Adipose tissue (tissue), 3 donors: ENCODE measurements at regions not wholly inside any gene's neighbourhood (a gene's known extent, or its start where the extent isn't known, plus 50 kb on each side); places are given as distances from the start of the nearest gene placed in this dataset.
"Not testable (repeated sequence)": the region's sequence is repeated elsewhere in the genome, so short reads cannot be mapped to it uniquely, and the experiment has no call there.

ENCODE experiments used
- H3K27ac ChIP-seq: one replicate; pipeline ENCODE4 v1.5.1; 2013; ENCODE audit warnings: low read depth, low read length
- WGBS, 3 donors: extraction: QIAGEN DNeasy Blood & Tissue Kit; methylation state at CpG; one replicate each; pipeline ENCODE4 v1.1.7; 2013; 5-methylcytosine and 5-hydroxymethylcytosine counted together
- donor health status: healthy with polysubstance abuse.
- donor health status: Bipolar disorder and iron deficiency.
- donor health status: healthy.

DNA sequence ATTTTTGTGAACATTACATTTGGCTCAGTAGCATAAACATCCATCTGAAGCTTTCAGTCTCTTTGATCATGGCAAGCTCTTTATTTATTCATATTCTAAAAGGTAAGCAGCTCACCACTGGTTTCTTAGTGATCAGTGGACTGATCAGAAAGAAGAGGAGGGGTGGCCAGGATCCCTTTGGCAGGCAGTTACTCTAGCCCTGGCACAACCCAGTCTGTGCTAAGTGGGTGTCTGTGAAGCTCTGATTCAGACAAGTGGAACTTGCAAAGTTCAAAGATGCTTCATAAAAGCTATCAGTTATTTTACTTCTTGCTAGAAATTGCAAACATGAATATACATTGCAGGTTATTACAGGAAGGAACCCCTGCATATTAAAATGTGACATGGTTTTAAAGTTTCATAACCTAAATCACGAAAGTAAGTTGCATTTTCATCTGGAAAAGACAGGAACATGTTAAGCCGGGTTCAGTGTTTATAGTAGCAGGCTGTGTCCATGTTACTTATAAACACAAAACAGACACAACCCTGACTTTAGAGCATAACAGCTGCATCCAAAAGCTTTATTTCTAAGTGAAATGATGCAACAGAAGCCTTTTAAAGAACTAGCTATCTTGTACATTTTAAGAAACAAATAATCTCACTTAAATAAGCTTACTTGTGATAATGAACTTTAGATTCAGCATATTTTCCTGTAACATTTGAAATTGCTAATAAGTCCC lies 785.3 kb downstream of the MCTP2 start:
- WGBS, 3 donors = 48 to 57% (median 55%) methylated on average over 2 of the region's 2 CpGs
- H3K27ac ChIP-seq = no peak overlapping the region

DNA sequence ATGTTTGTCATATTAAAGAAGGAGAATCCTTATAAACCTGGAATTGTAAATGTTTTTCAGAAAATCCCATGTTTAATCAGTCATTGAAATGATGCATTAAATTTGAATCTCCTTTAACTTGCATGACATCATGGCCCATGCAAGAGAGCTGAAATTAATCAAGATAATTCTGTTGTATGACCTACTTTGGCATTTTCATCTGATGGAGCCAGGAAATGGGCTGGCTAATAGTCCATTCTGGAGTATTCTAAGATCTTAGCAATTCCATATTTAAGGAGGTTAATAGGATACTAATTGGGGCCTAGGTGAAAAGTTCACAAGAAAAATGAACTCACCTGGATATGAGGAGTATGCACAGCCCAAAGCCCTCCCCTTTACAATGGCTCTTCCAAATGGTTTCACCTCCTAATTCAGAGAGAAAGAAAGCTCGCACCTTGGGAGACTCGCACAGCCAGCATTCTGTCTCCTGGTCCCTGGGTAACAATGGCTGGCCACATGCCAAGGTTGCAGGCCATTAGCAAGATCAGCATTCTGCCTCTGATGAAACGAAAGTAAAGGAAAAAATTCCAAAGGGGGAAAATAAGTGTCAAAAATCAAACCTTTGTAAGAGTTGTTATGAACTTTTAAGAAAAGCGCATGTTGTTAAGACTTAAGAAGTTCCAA lies 786.4 kb downstream of the MCTP2 start:
- H3K27ac ChIP-seq = no peak overlapping the region

DNA sequence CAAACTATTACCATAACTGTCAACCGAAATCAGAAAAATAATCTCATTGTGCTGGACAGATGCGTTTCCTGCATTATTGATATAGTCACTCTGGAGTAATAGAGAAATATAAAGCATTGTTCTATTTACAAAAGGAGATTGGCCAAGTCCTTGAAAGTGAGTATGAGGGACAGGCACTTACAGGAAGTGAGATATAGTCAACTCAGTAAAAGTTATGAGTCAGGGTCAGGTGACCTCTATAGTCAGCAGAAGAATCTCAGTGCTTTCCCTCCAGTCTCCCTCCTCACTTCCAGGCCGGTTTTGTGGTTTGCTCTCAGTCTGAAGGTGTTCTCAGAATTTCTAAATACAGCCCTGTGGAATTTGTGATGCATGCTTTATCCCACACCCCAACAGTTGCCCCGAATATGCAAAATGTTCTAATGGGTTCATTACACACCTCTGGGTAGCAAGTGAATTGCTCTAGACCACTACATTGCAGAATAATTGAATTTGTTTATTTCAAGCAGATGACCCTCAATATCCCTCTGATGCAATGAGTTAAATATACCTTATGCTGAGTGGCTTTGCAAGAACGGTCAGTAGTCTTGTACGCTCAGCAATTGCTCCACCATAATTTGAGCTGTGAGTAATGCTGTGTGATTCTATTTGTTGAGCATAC lies 787.7 kb downstream of the MCTP2 start:
- WGBS, 3 donors = 65 to 73% (median 71%) methylated on average over 6 of the region's 6 CpGs
- H3K27ac ChIP-seq = no peak overlapping the region

More for the DNA sequence above, 786.4 kb downstream of the MCTP2 start:
- 42 to 70% (median 52%) methylated on average over 4 of the region's 4 CpGs for WGBS, 3 donors

GRCh38 chr15:95019907-95020306 lies 788.5 kb downstream of the MCTP2 start:
- H3K27ac ChIP-seq = no peak overlapping the region
- WGBS, 3 donors = 74 to 76% (median 75%) methylated on average over 1 of the region's 1 CpG

DNA sequence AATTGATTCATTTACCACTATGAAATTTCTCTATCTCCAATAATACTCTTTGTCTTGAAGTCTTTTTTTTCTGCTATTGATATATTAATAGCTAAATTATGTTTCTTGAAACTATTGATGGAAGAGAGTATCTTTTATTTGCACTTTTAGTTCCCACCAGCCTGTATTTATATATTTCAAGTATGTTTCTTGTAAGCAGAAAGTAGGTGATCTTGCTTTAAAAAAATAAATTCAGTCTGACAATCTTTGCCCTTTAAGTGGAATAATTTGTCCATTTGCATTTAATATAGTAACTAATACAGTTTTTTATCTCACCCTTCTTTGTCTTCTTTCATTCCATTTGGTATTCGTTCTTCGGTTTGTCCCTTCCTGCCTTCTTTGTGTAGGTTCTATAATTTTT lies 790.5 kb downstream of the MCTP2 start:
- no peak overlapping the region for H3K27ac ChIP-seq
- 95 to 100% (median 96%) methylated on average over 2 of the region's 2 CpGs for WGBS, 3 donors

DNA sequence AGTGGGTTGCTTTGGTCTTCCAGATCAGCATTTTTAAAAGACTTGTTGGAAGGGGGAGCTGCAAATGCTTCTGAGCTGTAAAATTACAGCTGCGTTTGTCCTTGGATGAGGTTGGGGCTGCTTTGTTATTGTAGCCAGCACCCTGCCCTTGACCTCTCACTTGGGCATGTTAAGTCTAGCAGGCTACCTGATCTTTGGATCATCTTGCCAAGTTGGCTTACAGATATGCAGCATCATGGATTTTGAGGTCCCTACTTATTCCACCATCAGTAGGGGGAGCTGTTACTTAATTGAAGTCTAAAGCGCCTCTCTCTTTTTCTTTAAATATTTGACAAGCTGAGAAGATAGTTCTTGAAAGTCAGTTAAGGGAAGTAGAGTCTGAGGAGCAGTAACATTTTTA lies 793.0 kb downstream of the MCTP2 start:
- H3K27ac ChIP-seq = no peak overlapping the region
- WGBS, 3 donors = 34 to 60% (median 39%) methylated on average over 2 of the region's 2 CpGs

DNA sequence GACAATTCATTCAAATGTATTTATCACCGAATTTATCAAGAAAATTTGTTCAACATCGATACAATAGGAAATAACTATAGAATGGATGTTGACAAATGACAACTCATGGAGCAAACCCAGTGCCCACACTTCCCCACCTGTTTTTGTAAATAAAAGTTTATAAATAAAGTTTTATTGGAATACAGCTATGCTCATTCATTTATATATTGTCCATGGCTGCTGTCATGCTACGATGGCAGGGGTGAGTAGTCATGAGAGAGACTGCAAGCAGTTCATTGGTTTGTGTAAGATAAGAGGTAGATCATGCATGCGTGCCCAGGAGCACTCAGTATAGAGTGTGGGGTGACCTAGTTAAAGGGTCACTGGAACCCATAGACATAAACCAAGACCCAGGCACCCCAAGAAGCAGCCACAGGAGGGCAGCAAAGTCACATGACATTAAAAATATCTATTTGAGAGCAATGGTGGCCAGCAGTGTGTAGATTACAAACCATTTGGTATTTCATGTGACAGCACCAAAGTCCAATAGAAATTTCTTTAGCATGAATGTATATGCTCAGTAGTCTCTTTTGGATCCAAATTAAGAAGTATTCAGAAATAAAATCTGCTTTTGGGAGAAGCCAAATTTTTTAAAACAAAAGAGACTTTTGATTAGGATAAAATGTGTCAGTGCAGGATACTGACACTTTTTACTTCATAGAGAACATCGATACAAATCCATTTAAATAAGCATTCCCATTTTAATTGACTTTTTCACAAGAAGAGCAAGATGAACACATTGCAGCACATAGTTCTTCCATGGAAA lies 794.8 kb downstream of the MCTP2 start:
- WGBS, 3 donors = 82 to 89% (median 88%) methylated on average over 5 of the region's 5 CpGs
- no peak overlapping the region for H3K27ac ChIP-seq

DNA sequence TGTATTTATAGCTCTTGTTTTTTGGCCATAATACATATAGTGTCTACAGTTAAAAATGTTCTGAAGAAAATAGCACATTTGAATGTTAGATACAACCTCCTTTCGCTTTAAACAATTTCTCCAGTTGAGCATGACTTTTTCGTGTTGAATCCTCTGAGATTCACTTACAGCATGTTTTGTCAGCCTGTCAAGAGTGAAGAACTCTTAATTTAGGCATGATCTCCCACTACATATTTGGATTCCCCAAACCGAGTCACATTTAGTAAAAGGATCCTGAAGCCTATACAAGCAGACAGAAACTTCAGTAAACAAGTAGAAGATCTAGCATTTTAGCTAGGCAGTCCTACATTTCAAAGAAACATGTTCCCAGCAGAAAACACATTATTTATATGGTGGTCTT lies 796.6 kb downstream of the MCTP2 start:
- no peak overlapping the region for H3K27ac ChIP-seq
- 61 to 78% (median 77%) methylated on average over 3 of the region's 3 CpGs for WGBS, 3 donors

GRCh38 chr15:95032156-95032555 lies 800.8 kb downstream of the MCTP2 start:
- WGBS, 3 donors = 74 to 85% (median 82%) methylated on average over 2 of the region's 2 CpGs
- no peak overlapping the region for H3K27ac ChIP-seq

- H3K27ac ChIP-seq = no peak overlapping the region
- WGBS, 3 donors = 57 to 83% (median 75%) methylated on average over 3 of the region's 3 CpGs
Measured at GRCh38 chr15:95035106-95035505, 803.7 kb downstream of the MCTP2 start.

- 89 to 94% (median 90%) methylated on average over 1 of the region's 1 CpG for WGBS, 3 donors
- no peak overlapping the region for H3K27ac ChIP-seq
Measured at GRCh38 chr15:95041297-95041696, 809.9 kb downstream of the MCTP2 start.

DNA sequence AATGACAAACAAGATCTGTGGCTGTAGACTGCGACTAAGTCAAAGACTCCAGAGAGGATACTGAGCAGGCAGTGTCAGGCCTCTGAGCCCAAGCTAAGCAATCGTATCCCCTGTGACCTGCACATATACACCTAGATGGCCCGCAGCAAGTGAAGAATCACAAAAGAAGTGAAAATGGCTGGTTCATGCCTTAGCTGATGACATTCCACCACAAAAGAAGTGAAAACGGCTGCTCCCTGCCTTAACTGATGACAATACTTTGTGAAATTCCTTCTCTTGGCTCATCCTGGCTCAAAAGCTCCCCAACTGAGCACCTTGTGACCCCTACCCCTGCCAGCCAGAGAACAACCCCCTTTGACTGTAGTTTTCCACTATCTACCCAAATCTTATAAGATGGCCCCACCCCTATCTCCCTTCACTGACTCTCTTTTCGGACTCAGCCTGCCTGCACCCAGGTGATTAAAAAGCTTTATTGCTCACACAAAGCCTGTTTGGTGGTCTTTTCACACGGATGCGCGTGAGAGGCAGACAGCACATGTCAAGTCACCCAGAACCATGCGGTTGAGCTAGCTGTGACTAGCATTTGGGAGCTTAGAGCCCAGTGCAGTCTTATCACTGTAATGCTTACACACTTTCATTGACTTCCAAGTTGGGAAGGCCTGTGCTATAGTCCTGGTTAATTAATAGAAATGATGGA lies 812.0 kb downstream of the MCTP2 start:
- 73 to 93% (median 88%) methylated on average over 9 of the region's 9 CpGs for WGBS, 3 donors
- not testable (repeated sequence) for H3K27ac ChIP-seq

GRCh38 chr15:95043933-95044313 lies 812.6 kb downstream of the MCTP2 start:
- H3K27ac ChIP-seq = no peak overlapping the region
- 34 to 88% (median 62%) methylated on average over 1 of the region's 1 CpG for WGBS, 3 donors

- no peak overlapping the region for H3K27ac ChIP-seq
- 50 to 76% (median 72%) methylated on average over 8 of the region's 8 CpGs for WGBS, 3 donors
Measured at GRCh38 chr15:95044745-95045417, 813.5 kb downstream of the MCTP2 start.

DNA sequence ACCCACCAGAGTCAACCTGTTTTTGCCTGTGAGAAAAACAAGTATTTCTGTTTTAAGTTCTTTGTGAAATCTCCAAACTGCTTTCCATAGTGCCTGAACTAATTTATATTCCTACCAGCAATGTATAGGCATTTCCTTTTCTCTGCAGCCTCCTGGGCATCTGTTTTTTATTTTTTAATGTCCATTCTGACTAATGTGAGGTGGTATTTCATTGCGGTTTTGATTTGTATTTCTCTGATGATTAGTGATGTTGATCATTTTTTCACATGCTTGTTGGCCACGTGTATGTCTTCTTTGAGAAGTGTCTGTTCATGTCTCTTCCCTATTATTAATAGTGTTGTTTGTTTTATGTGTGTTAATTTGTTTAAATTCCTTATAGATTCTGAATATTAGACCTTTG lies 820.5 kb downstream of the MCTP2 start:
- H3K27ac ChIP-seq = no peak overlapping the region
- 68 to 86% (median 77%) methylated on average over 2 of the region's 2 CpGs for WGBS, 3 donors

GRCh38 chr15:95059346-95059905 lies 828.1 kb downstream of the MCTP2 start:
- WGBS, 3 donors = 81 to 95% (median 87%) methylated on average over 4 of the region's 4 CpGs
- H3K27ac ChIP-seq = no peak overlapping the region

DNA sequence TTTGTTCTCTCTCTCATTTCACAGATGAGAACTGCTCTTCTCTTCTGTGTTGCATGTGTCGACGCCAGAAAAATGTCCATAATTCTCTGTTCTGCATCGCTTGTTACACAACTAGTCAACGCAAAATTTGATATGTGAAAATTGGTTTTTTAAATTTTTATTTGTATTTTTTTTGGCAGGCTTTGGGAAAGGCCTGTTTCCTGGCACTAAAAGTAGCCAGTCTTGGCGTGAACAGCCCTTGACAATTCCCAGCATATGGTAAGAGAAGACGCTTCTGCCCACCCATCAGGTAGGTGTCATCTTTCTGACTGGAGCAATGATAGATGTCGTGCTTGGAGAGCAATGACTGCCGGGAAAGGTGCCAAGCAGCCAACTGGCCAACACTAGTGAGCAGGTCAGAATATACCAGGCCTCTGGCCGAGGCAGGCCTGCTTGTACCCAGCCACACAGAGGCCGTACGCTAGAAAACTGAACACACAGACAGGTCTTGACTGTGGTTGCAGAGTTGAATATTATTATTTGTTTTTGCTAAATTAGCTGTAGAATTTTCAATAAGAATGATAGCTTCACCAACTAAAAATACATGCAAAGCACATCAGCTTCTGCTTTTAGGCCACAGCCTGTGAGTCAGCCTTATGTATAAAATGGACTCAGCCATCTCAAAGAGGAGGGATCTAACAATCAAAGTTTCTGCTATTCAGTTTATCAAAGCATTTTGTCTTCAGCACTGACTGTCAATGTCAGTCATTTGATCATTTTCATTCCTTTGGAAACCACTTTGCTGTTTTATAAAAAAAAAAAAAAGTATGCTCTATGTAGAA lies 837.5 kb downstream of the MCTP2 start:
- no peak overlapping the region for H3K27ac ChIP-seq
- WGBS, 3 donors = 84 to 90% (median 87%) methylated on average over 11 of the region's 11 CpGs
